Upper lobe of left lung (tissue), 4 donors: ENCODE measurements at regions not wholly inside any gene's neighbourhood (a gene's known extent, or its start where the extent isn't known, plus 50 kb on each side); places are given as distances from the start of the nearest gene placed in this dataset.

Source experiments
- CTCF ChIP-seq, 6 experiments: fragments of 450-650 bp in 4 of 6; fragments of 200-600 bp in 2 of 6; sonication (generic) in 2 of 6; IDR thresholded peaks; one replicate each; pipeline ENCODE4 v1.5.1; 2016 to 2019; ENCODE audit warnings: antibody characterized with exemption in 6 of 6
- EP300 ChIP-seq, 4 donors: sonication (generic); formaldehyde crosslinking; IDR thresholded peaks; one replicate each; pipeline ENCODE4 v1.5.1; 2017; ENCODE audit warnings: antibody characterized with exemption in 4 of 4, control low read depth in 2 of 4
- POLR2AphosphoS5 ChIP-seq, 2 donors: sonication (generic); formaldehyde crosslinking; IDR thresholded peaks; one replicate each; pipeline ENCODE4 v1.5.1; 2017; ENCODE audit warnings: antibody characterized with exemption in 2 of 2

- TF ChIP-seq CTCF (IDR thresholded peaks at IDR 0.05) (no peak), POLR2AphosphoS5 (IDR thresholded peaks at IDR 0.05) (no peak), EP300 (IDR thresholded peaks at IDR 0.05) (no peak)
Measured at GRCh38 chrX:150143721-150144440, 205.6 kb upstream of the EOLA2 start.
